Loucy (cell line): ENCODE measurements at regions not wholly inside any gene's neighbourhood (a gene's known extent, or its start where the extent isn't known, plus 50 kb on each side); places are given as distances from the start of the nearest gene placed in this dataset.

ENCODE experiments used
- H2AFZ ChIP-seq: fragments of 200-600 bp; sonication (generic); 2 replicates; pipeline ENCODE4 v1.6.0; 2016; ENCODE audit warnings: antibody characterized with exemption, mild to moderate bottlenecking, low read length, moderate library complexity
- H3F3A ChIP-seq: fragments of 200-600 bp; 2 replicates; pipeline ENCODE4 v1.6.0; 2016; ENCODE audit warnings: antibody characterized with exemption, low read depth, mild to moderate bottlenecking
- H3K27me3 ChIP-seq: fragments of 200-600 bp; sonication (generic); 2 replicates; pipeline ENCODE4 v1.6.1; 2014; ENCODE audit warnings: low read length, mild to moderate bottlenecking; ENCODE audit not compliant: insufficient read depth, poor library complexity, severe bottlenecking
- H3K36me3 ChIP-seq: fragments of 200-600 bp; sonication (generic); 2 replicates; pipeline ENCODE4 v1.6.1; 2016; ENCODE audit warnings: low read length; ENCODE audit not compliant: insufficient read depth
- H3K4me1 ChIP-seq: fragments of 200-600 bp; sonication (generic); 2 replicates; pipeline ENCODE4 v1.5.1; 2014; ENCODE audit warnings: low read length, mild to moderate bottlenecking; ENCODE audit not compliant: insufficient read depth, poor library complexity, severe bottlenecking
- H3K4me2 ChIP-seq: fragments of 200-600 bp; sonication (generic); 2 replicates; pipeline ENCODE4 v1.6.0; 2014; ENCODE audit warnings: antibody characterized with exemption, low read length, low read depth, mild to moderate bottlenecking; ENCODE audit not compliant: poor library complexity, severe bottlenecking
- H3K4me3 ChIP-seq: fragments of 200-600 bp; sonication (generic); 2 replicates; pipeline ENCODE4 v1.5.1; 2014; ENCODE audit warnings: low read length, mild to moderate bottlenecking, mixed read lengths; ENCODE audit not compliant: poor library complexity, severe bottlenecking
- H3K79me2 ChIP-seq: fragments of 200-600 bp; sonication (generic); 2 replicates; pipeline ENCODE4 v1.6.1; 2014; ENCODE audit warnings: low read length; ENCODE audit not compliant: insufficient read depth
- H3K9ac ChIP-seq: fragments of 200-600 bp; sonication (generic); 2 replicates; pipeline ENCODE4 v1.6.0; 2014; ENCODE audit warnings: mild to moderate bottlenecking, low read depth, low read length, moderate library complexity; ENCODE audit not compliant: poor library complexity, severe bottlenecking
- H3K9me2 ChIP-seq: fragments of 200-600 bp; sonication (generic); replicated peaks from 2 replicates; pipeline ENCODE4 v1.6.1; 2016; ENCODE audit warnings: low read depth, low read length, mixed read lengths
- H3K9me3 ChIP-seq: fragments of 200-600 bp; sonication (generic); 2 replicates; pipeline ENCODE4 v1.6.1; 2014; ENCODE audit warnings: mild to moderate bottlenecking, antibody characterized with exemption, low read length, low read depth; ENCODE audit not compliant: insufficient read depth
- H4K20me1 ChIP-seq: fragments of 200-600 bp; sonication (generic); 2 replicates; pipeline ENCODE4 v1.6.0; 2014; ENCODE audit warnings: antibody characterized with exemption, low read length, mild to moderate bottlenecking; ENCODE audit not compliant: insufficient read depth, poor library complexity, severe bottlenecking
- EZH2phosphoT487 ChIP-seq: fragments of 200-600 bp; IDR thresholded peaks from 2 replicates; pipeline ENCODE4 v1.6.1; 2018; ENCODE audit warnings: antibody characterized with exemption, mild to moderate bottlenecking, moderate library complexity, borderline replicate concordance
- TF ChIP-seq, protein P1 (sequence below): fragments of 200-600 bp; sonication (generic); conservative IDR thresholded peaks from 2 replicates; pipeline ENCODE4 v1.5.1; 2014; ENCODE audit warnings: mild to moderate bottlenecking, antibody characterized with exemption, low read length

DNA sequence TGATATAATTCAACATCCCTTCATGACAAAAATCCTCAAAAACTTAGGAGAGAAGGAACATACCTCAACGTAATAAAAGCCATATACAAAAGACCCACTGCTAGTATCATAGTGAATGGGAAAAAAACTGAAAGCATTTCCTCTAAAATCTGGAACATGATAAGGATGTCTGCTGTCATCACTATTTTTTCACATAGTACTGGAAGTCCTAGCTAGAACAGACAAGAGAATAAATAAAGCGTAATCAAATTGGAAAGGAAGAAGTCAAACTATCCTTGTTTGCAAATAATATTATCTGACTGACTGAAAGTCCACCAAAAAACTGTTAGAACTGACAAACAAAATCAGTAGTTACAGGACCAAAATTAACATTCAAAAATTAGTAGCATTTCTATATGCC lies 985.4 kb upstream of the AGA start:
- Histone ChIP-seq H3F3A (no peaks in the 10 kb centered on the region), H3K9me3 (no peaks in the 10 kb centered on the region), H3K79me2 (no peaks in the 10 kb centered on the region), H3K36me3 (no peaks in the 10 kb centered on the region), H3K27me3 (no peaks in the 10 kb centered on the region), H3K9me2 (no peaks in the 10 kb centered on the region), H3K4me3 (no peak overlapping the region), H3K4me2 (no peak overlapping the region), H4K20me1 (no peaks in the 10 kb centered on the region), H3K4me1 (no peaks in the 10 kb centered on the region), H2AFZ (no peak overlapping the region), H3K9ac (no peak overlapping the region)
- TF ChIP-seq EZH2phosphoT487: no peak
- TF ChIP-seq, protein P1, sequence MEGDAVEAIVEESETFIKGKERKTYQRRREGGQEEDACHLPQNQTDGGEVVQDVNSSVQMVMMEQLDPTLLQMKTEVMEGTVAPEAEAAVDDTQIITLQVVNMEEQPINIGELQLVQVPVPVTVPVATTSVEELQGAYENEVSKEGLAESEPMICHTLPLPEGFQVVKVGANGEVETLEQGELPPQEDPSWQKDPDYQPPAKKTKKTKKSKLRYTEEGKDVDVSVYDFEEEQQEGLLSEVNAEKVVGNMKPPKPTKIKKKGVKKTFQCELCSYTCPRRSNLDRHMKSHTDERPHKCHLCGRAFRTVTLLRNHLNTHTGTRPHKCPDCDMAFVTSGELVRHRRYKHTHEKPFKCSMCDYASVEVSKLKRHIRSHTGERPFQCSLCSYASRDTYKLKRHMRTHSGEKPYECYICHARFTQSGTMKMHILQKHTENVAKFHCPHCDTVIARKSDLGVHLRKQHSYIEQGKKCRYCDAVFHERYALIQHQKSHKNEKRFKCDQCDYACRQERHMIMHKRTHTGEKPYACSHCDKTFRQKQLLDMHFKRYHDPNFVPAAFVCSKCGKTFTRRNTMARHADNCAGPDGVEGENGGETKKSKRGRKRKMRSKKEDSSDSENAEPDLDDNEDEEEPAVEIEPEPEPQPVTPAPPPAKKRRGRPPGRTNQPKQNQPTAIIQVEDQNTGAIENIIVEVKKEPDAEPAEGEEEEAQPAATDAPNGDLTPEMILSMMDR: no peak

DNA sequence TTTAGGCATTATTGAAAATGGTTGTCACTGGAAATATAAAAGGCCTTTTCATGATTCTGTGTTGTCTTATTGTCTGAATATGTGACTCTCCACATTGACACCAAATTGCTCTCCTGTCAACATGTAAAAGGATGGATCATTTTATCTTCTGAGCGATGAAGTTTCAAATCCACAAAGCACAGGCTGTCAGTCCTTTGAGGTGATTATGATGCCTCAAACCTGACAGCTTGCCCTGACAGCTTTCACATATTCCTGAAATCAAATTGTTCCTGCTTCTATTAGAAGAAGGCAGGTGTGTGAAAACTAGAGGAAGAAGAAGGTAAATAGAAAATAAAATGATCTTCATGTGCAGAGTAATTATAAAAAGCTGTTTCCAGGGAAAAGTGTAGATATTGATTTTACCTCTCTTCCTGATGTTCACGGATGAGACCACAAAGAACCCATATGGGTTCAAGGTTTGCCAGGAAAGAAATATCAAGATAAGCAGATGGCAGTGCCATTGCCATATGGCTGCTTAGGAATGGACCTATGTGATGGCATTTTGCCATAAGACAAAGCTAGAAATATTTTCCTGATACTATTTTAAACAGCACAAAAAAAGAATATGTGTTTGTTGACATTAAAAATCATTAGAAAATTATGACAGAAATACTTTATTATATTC lies 1006.3 kb upstream of the AGA start:
- H3K4me1 ChIP-seq: no peaks in the 10 kb centered on the region
- no peaks in the 10 kb centered on the region for H4K20me1 ChIP-seq
- no peak overlapping the region for H2AFZ ChIP-seq
- TF ChIP-seq EZH2phosphoT487: no peak
- TF ChIP-seq, protein P1: no peak
- H3K4me2 ChIP-seq: no peak overlapping the region
- no peaks in the 10 kb centered on the region for H3F3A ChIP-seq
- peaks cover 4% of the 10 kb centered on the region; the same call in 1 of the 2 replicates for H3K9me3 ChIP-seq
- no peak overlapping the region for H3K4me3 ChIP-seq
- H3K79me2 ChIP-seq: no peaks in the 10 kb centered on the region
- H3K9me2 ChIP-seq: no peaks in the 10 kb centered on the region
- H3K9ac ChIP-seq: no peak overlapping the region
- no peaks in the 10 kb centered on the region for H3K27me3 ChIP-seq
- no peaks in the 10 kb centered on the region for H3K36me3 ChIP-seq

DNA sequence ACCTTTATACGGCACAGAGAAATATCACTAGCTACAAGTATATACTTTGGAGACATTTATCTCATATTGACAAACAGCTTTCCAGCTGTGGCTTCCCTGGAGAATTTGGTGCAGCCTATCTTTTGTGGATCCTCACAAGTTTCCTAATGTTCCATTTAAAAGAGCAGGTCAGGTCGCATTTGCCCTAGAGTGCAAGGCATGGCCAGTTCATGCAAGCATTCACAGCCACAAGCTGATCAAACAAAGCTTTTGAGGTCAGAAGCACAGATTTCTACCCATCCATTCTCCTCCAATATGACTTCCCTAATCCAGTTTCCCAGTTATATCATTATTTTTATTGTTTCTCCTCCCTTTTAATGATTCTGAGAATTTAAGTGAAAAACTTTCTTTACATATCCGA lies 1008.4 kb upstream of the AGA start:
- H3K4me1 ChIP-seq: no peaks in the 10 kb centered on the region
- no peaks in the 10 kb centered on the region for H3K36me3 ChIP-seq
- no peaks in the 10 kb centered on the region for H4K20me1 ChIP-seq
- no peaks in the 10 kb centered on the region for H3K9me2 ChIP-seq
- H3K79me2 ChIP-seq: no peaks in the 10 kb centered on the region
- no peak overlapping the region for H3K9ac ChIP-seq
- no peaks in the 10 kb centered on the region; the same call in 1 of the 2 replicates for H3K9me3 ChIP-seq
- no peak overlapping the region for H3K4me3 ChIP-seq
- no peak overlapping the region for H3K4me2 ChIP-seq
- TF ChIP-seq EZH2phosphoT487: no peak
- TF ChIP-seq, protein P1: no peak
- no peak overlapping the region for H2AFZ ChIP-seq
- H3K27me3 ChIP-seq: no peaks in the 10 kb centered on the region
- no peaks in the 10 kb centered on the region for H3F3A ChIP-seq
